Osteocyte (in vitro differentiated cells): ENCODE measurements at regions not wholly inside any gene's neighbourhood (a gene's known extent, or its start where the extent isn't known, plus 50 kb on each side); places are given as distances from the start of the nearest gene placed in this dataset.

Experiments used
- DNase-seq: peaks from one replicate; pipeline ENCODE4 v3.0.0; 2021; ENCODE audit warnings: mixed read lengths; ENCODE audit not compliant: unreplicated experiment; ENCODE audit errors: extremely low spot score
- H3K27ac Mint-ChIP-seq: one replicate; pipeline ENCODE4 v1.8.0; 2021; ENCODE audit warnings: mild to moderate bottlenecking, mixed read lengths; ENCODE audit not compliant: unreplicated experiment
- H3K27me3 Mint-ChIP-seq: one replicate; pipeline ENCODE4 v1.8.0; 2021; ENCODE audit warnings: mixed read lengths; ENCODE audit not compliant: unreplicated experiment
- H3K36me3 Mint-ChIP-seq: one replicate; pipeline ENCODE4 v1.8.0; 2021; ENCODE audit warnings: mixed read lengths; ENCODE audit not compliant: unreplicated experiment
- H3K4me1 Mint-ChIP-seq: one replicate; pipeline ENCODE4 v1.8.0; 2021; ENCODE audit warnings: mixed read lengths; ENCODE audit not compliant: unreplicated experiment
- H3K4me3 Mint-ChIP-seq: one replicate; pipeline ENCODE4 v1.8.0; 2021; ENCODE audit warnings: mild to moderate bottlenecking, moderate library complexity, mixed read lengths; ENCODE audit not compliant: unreplicated experiment
- H3K9me3 Mint-ChIP-seq: one replicate; pipeline ENCODE4 v1.8.0; 2021; ENCODE audit warnings: mixed read lengths; ENCODE audit not compliant: unreplicated experiment
- TF ChIP-seq, protein P1 (sequence below): fragments of 200-600 bp; sonication (generic); IDR thresholded peaks from 2 replicates; pipeline ENCODE4 v1.5.0; 2021; ENCODE audit warnings: antibody characterized with exemption, mild to moderate bottlenecking, moderate library complexity

- Mint-ChIP-seq H3K9me3 (peaks cover 7% of the 10 kb centered on the region), H3K36me3 (no peaks in the 10 kb centered on the region), H3K27me3 (no peaks in the 10 kb centered on the region), H3K27ac (no peak overlapping the region), H3K4me1 (no peaks in the 10 kb centered on the region), H3K4me3 (no peak overlapping the region)
- DNase-seq, result no peak
- TF ChIP-seq, protein P1, sequence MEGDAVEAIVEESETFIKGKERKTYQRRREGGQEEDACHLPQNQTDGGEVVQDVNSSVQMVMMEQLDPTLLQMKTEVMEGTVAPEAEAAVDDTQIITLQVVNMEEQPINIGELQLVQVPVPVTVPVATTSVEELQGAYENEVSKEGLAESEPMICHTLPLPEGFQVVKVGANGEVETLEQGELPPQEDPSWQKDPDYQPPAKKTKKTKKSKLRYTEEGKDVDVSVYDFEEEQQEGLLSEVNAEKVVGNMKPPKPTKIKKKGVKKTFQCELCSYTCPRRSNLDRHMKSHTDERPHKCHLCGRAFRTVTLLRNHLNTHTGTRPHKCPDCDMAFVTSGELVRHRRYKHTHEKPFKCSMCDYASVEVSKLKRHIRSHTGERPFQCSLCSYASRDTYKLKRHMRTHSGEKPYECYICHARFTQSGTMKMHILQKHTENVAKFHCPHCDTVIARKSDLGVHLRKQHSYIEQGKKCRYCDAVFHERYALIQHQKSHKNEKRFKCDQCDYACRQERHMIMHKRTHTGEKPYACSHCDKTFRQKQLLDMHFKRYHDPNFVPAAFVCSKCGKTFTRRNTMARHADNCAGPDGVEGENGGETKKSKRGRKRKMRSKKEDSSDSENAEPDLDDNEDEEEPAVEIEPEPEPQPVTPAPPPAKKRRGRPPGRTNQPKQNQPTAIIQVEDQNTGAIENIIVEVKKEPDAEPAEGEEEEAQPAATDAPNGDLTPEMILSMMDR, result no peak
These were observed 203.9 kb downstream of the C1orf94 start for GRCh38 chr1:34380526-34381124.

DNA sequence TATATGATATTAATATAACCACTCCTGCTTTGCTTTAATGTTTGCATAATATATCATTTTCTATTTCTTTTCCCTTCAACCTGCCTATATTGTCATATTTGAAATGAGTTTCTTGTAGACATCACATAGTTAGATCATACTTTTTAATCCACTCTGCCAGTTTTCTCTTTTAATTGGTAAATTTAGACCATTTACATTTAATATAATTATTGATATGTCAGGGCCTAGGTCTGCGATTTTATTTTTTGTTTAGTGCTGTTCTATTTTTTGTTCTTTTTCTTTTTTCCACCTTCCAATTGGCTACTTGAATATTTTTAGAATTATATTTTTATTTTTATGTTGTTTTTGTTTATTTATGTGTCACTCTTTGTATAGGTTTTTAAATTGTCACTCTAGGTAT is 213.3 kb downstream of the C1orf94 start:
- H3K27ac Mint-ChIP-seq, result no peak overlapping the region
- H3K27me3 Mint-ChIP-seq, result no peaks in the 10 kb centered on the region
- H3K9me3 Mint-ChIP-seq, result peaks cover 23% of the 10 kb centered on the region
- H3K36me3 Mint-ChIP-seq, result no peaks in the 10 kb centered on the region
- H3K4me3 Mint-ChIP-seq, result no peak overlapping the region
- no peak for DNase-seq
- TF ChIP-seq, protein P1, result no peak
- H3K4me1 Mint-ChIP-seq, result no peaks in the 10 kb centered on the region

GRCh38 chr1:34396042-34396441 is 219.3 kb downstream of the C1orf94 start:
- no peak overlapping the region for H3K27ac Mint-ChIP-seq
- no peaks in the 10 kb centered on the region for H3K36me3 Mint-ChIP-seq
- H3K27me3 Mint-ChIP-seq, result no peaks in the 10 kb centered on the region
- DNase-seq, result no peak
- no peaks in the 10 kb centered on the region for H3K4me1 Mint-ChIP-seq
- peaks cover 4% of the 10 kb centered on the region for H3K9me3 Mint-ChIP-seq
- TF ChIP-seq, protein P1, result no peak
- no peak overlapping the region for H3K4me3 Mint-ChIP-seq

DNA sequence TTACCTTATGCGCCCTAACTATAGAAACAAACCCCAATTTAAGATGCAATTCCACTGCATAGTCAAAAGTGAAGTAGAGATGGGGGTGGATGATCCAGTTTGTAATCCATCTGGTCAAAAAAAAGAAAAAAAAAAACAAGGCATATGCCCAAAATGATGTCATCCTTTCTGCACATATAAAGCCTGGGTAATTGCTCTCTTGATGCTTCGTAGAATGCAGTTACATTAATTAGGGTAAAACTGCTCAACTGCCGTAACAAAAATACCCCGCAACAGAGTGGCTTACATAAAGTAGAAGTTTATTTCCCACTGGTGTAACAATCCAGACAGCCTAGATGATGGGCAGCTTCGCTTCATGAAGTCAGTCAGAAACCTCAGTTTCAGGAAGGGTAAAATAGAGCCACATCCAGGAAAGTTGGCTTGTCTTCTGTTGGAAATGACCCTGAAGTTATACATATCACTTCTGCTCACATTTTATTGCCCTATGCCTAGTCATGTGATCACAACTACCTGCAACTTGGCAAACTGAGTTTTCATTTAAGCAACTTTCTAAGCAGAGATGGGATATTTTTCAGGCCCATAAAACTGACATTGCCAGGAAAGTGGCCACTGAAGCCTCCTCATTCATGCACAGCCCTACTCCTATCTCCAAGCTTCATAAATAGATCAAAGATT is 221.7 kb downstream of the C1orf94 start:
- Mint-ChIP-seq H3K36me3 (no peaks in the 10 kb centered on the region), H3K4me3 (no peak overlapping the region), H3K27ac (no peak overlapping the region), H3K27me3 (no peaks in the 10 kb centered on the region), H3K9me3 (peaks cover 4% of the 10 kb centered on the region), H3K4me1 (no peaks in the 10 kb centered on the region)
- DNase-seq, result no peak
- TF ChIP-seq, protein P1, result no peak

DNA sequence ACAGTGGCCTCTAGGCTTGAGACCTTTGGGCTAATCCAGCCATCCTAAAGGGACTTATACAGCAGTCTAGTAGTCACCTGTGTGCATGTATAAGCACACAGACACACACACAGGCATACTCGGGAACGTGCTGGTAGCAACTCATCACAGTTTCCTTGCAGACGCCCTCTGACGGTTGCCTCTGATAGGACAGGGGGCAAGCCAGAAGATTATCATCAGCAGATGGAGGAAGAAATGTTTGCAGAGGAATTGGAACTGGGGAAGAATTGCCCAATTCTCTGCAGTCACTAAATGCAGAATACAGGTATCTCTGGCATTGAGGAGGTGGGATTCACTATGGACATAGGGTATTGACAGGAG is 222.2 kb downstream of the C1orf94 start:
- TF ChIP-seq, protein P1, result no peak
- DNase-seq, result no peak
- Mint-ChIP-seq H3K27ac (no peak overlapping the region), H3K4me1 (no peaks in the 10 kb centered on the region), H3K27me3 (no peaks in the 10 kb centered on the region), H3K9me3 (peaks cover 5% of the 10 kb centered on the region), H3K36me3 (no peaks in the 10 kb centered on the region), H3K4me3 (no peak overlapping the region)
